ENCODE measurements at regions not wholly inside any gene's neighbourhood (a gene's known extent, or its start where the extent isn't known, plus 50 kb on each side); places are given as distances from the start of the nearest gene placed in this dataset.

GRCh38 chr10:58970160-58970915 is 206.1 kb upstream of the PHYHIPL start:
- DNase-seq (ENCODE audit: low read depth), result no peak

GRCh38 chr10:58971211-58971610 is 205.2 kb upstream of the PHYHIPL start:
- DNase-seq (ENCODE audit: low read depth), result no peak

- no peak for DNase-seq (ENCODE audit: low read depth)
Observed at GRCh38 chr10:58971796-58972491, 204.5 kb upstream of the PHYHIPL start.

DNA sequence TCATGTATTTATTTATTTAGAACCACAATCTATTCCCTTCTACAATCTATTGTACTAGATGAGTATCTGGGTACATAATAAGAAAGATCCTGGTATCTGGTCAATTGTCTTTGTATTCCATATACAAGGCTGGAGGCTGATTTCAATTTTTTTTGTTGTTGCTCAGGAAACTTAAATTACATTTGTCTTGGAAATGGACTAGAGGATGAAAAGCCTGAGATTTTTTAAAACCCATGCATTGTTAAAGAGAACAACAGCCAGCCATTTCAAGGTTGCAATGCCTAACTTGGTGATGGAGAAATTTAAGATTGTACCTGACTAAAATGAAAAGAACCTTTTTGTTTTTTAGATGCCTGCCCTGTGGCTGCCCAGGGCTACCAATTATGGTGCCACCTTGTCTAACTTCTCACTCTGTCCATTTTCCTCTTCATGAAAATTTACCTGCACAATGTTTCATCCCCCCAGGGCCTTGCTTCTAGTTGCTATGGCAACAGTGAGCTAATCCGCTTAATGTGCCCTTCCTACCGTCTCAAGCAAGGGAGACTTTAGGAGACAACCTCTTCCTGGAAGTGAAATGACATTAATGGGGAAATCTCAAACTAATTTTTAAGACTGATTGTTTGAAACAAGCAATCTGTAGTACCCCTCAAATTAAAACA is 203.7 kb upstream of the PHYHIPL start:
- DNase-seq (ENCODE audit: low read depth), result no peak

DNA sequence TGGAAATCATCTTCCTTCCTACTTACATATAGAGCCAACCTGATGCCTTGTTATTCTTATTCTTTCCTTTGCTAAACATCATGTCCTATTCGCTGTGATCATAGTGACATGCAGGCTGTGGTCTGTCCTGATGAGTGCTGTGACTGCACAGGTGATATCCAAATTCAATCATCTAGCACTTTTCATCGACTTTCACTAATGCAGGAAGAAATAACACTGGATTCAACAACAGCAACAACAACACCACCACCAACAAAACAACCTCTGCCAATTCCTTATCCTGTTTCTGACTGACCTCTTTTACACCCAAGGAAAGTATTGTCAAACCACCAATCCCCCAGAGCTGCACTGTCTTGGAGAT is 203.2 kb upstream of the PHYHIPL start:
- DNase-seq (ENCODE audit: low read depth), result no peak

GRCh38 chr10:58976254-58976653 is 200.2 kb upstream of the PHYHIPL start:
- DNase-seq (ENCODE audit: low read depth), result no peak

DNA sequence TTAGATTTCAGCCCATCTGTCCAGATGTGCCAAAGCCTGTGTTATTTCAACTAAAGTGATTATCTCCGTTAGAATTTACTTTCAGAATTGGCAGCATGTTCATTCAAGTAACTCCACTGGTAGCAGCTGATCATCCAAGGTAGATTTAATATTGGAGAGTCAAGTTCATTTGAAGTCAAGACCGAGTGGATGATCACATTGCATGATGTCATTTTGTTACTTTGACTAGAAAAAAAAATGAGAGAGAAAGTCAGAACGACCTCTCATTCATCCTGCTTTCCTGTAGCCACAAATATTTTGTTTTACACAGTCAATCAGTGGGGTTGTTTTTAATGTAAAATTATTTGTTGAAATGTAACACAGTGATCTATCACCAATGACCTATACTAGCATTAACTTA is 196.7 kb upstream of the PHYHIPL start:
- no peak for DNase-seq (ENCODE audit: low read depth)

GRCh38 chr10:58980826-58981415 is 195.5 kb upstream of the PHYHIPL start:
- no peak for DNase-seq (ENCODE audit: low read depth)

- no peak for DNase-seq (ENCODE audit: low read depth)
Observed at GRCh38 chr10:58981846-58982245, 194.6 kb upstream of the PHYHIPL start.

GRCh38 chr10:58982470-58983239 is 193.8 kb upstream of the PHYHIPL start:
- no peak for DNase-seq (ENCODE audit: low read depth)

DNA sequence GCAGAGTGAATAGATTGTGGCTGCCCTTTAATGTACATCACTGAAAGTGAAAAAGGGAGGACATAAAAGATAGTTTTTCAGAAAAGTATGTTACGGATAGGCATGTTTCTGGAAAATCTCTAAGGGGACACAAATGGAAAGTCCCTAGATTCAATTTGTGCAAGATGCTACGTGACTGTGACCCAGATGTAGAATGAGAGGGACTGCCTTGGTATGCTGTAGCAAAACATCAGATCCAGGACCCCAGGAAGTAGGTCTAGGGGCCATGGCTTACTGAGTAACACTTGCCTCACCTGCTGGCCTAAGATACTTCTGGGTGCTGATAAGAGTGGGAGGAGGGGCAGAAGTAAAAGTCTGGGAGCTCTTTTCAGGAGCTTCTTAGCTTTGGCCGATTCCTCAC is 191.2 kb upstream of the PHYHIPL start:
- no peak for DNase-seq (ENCODE audit: low read depth)

DNA sequence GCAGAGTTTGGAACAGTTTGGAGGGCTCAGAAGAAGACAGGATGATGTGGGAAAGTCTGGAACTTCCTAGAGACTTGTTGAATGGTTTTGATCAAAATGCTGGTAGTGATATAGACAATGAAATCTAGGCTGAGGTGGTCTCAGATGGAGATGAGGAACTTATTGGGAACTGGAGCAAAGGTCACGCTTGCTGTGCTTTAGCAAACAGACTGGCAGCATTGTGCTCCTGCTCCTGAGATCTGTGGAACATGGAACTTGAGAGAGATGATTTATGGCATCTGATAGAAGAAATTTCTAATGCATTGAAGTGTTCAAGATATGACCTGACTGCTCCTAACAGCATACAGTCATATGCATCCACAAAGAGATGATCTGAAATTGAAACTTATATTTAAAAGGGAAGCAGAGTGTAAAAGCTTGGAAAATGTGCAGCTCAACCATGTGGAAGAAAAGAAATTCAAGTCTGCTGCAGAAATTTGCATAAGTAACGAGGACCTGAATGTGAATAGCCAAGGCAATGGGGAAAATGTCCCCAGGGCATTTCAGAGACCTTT is 186.9 kb upstream of the PHYHIPL start:
- no peak for DNase-seq (ENCODE audit: low read depth)

DNA sequence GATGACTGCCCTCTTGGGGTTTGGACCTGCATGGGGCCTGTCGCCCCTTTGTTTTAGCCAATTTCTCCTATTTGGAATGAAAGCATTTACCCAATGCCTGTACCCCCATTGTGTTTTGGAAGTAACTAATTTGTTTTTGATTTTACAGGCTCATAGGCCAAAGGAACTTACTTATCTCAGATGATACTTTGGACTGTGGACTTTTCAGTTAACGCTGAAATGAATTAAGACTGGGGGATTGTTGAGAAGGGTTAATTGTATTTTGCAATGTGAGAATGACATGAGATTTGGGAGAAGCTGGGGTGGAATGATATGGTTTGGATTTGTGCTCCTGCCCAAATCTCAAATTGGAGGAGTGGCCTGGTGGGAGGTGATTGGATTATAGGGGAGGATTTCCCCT is 185.8 kb upstream of the PHYHIPL start:
- DNase-seq (ENCODE audit: low read depth), result no peak

- no peak for DNase-seq (ENCODE audit: low read depth)
Observed at GRCh38 chr10:58991856-58992255, 184.6 kb upstream of the PHYHIPL start.

DNA sequence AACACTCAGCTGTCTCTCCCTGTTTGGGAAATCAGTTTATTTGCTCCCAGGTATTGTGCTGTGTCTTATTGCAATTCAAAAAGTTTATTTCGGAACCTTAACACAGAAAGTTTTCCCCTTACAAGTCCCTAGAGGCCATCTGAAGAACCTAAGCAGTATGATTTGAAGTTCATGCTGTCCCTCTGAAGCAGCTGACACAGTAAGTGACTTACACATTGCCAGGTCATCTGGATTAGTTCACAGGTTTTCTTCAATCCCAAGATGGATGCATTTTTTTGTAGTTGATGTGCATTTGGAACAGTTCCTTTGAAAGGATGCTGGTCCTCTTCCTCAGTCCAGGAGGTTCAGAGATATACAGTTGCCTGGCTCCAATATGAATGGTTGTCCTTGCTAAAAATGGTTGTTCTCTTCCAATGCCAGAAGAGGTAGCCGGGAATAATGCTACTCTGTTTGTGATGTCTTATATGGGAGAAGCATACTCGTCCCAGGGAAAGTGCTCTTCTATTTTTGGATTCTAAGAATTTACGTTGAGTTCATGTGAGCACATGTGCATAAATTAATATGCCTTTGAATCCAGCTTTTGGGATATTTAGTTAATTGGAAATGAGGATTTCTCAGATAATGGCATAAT is 183.5 kb upstream of the PHYHIPL start:
- DNase-seq (ENCODE audit: low read depth), result no peak

- DNase-seq (ENCODE audit: low read depth), result no peak
Observed at GRCh38 chr10:58993480-58994221, 182.8 kb upstream of the PHYHIPL start.

GRCh38 chr10:58994226-58995057 is 182.0 kb upstream of the PHYHIPL start:
- peak; percentile 25 for DNase-seq (ENCODE audit: low read depth)

- no peak for DNase-seq (ENCODE audit: low read depth)
Observed at GRCh38 chr10:58995058-58995596, 181.3 kb upstream of the PHYHIPL start.

DNA sequence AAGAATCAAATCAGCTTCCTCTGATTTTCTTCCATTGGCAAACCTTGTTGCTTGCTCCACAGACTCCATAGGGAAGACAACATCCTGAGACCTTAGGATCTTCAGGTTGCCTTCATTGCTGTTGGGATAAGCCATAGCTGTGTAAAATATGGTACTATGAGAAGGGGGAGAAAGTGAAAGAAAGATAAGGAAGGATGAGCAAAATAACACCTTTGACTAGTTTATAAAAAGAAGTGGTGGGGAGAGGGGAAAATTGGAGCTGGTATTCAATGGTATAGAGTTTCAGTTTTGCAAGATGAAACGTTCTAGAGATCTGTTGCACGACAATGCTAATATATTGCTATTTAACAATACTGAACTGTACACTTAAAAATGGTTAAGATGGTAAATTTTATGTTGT is 180.4 kb upstream of the PHYHIPL start:
- no peak for DNase-seq (ENCODE audit: low read depth)

All from M059J (cell line).